ENCODE measurements at regions not wholly inside any gene's neighbourhood (a gene's known extent, or its start where the extent isn't known, plus 50 kb on each side); places are given as distances from the start of the nearest gene placed in this dataset.

GRCh38 chr13:72151241-72151640 is 284.2 kb upstream of the DACH1 start:
- intact Hi-C loops (cut with micrococcal nuclease): no loop called here
- H3K36me3 Mint-ChIP-seq (ENCODE audit: low read depth): no peaks in the 10 kb centered on the region
- ChIA-PET POLR2A (no interaction called here), CTCF (no interaction called here)
- no peaks in the 10 kb centered on the region for H3K4me1 Mint-ChIP-seq
- H3K4me3 Mint-ChIP-seq: no peak overlapping the region
- ATAC-seq (ENCODE audit: low read depth): no peak
- TF ChIP-seq CTCF (IDR thresholded peaks at IDR 0.05): no peak
- no peaks in the 10 kb centered on the region for H3K27me3 Mint-ChIP-seq
- DNase-seq: no peak
- no peak overlapping the region for H3K27ac Mint-ChIP-seq
- H3K9me3 Mint-ChIP-seq: peaks cover 6% of the 10 kb centered on the region

GRCh38 chr13:72150502-72150901 is 283.5 kb upstream of the DACH1 start:
- POLR2A ChIA-PET: no interaction called here

GRCh38 chr13:72149701-72150100 is 282.7 kb upstream of the DACH1 start:
- no peak overlapping the region for H3K4me3 Mint-ChIP-seq
- DNase-seq (no peak), ATAC-seq (ENCODE audit: low read depth) (no peak)
- H3K27me3 Mint-ChIP-seq: no peaks in the 10 kb centered on the region
- no peak overlapping the region for H3K27ac Mint-ChIP-seq
- no peak for TF ChIP-seq CTCF (IDR thresholded peaks at IDR 0.05)
- intact Hi-C loops (cut with micrococcal nuclease): no loop called here
- ChIA-PET CTCF (no interaction called here), POLR2A (no interaction called here)
- no peaks in the 10 kb centered on the region for H3K4me1 Mint-ChIP-seq
- peaks cover 3% of the 10 kb centered on the region for H3K9me3 Mint-ChIP-seq
- no peaks in the 10 kb centered on the region for H3K36me3 Mint-ChIP-seq (ENCODE audit: low read depth)

More at GRCh38 chr13:72150502-72150901, 283.5 kb upstream of the DACH1 start:
- intact Hi-C loops (cut with micrococcal nuclease): no loop called here
- peaks cover 6% of the 10 kb centered on the region for H3K9me3 Mint-ChIP-seq
- no peak overlapping the region for H3K27ac Mint-ChIP-seq
- ATAC-seq (ENCODE audit: low read depth) (no peak), DNase-seq (no peak)
- H3K4me1 Mint-ChIP-seq: no peaks in the 10 kb centered on the region
- no peak for TF ChIP-seq CTCF (IDR thresholded peaks at IDR 0.05)
- CTCF ChIA-PET: no interaction called here
- no peaks in the 10 kb centered on the region for H3K36me3 Mint-ChIP-seq (ENCODE audit: low read depth)
- H3K4me3 Mint-ChIP-seq: no peak overlapping the region
- no peaks in the 10 kb centered on the region for H3K27me3 Mint-ChIP-seq

DNA sequence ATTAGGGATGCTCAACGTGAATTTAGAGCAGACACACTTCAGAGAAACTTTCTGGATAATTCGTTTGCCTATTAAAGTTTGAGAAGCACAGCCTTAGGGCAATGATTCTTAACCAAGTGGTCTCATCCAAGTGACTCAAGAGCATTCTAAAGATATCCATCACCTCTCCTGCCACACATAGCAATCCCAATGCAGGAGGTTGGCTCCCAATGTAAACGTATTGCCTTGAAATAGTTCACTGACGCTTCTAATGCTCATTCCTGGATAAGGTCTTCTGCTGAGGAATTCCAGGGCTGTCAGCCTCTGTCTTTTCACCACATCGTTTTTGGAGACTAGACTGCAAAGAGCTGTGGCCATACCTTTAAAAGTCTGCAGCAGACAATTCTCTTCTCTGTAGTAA is 279.8 kb upstream of the DACH1 start:
- Mint-ChIP-seq H3K36me3 (ENCODE audit: low read depth) (no peaks in the 10 kb centered on the region), H3K4me3 (no peak overlapping the region)

DNA sequence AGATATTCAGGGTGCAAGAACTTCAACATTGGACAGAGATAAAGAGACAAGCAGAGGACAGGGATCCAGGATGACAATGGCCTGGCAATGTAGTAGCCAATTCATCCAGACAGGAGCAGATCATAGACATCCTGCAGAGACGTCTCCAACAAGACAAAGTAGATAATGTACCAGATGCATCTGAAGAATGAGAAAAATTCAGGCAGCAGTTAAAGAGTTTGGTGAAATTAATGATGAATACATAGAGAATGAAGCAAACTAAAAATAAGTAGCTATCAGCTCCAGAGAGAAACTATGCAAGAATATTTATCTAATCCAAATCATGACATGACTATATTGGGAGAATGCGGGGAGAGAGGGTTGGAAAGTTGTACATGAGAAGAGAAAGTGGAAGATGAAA is 278.4 kb upstream of the DACH1 start:
- no peaks in the 10 kb centered on the region for H3K36me3 Mint-ChIP-seq (ENCODE audit: low read depth)
- CTCF ChIA-PET: no interaction called here
- POLR2A ChIA-PET: no interaction called here
- H3K27me3 Mint-ChIP-seq: no peaks in the 10 kb centered on the region
- H3K27ac Mint-ChIP-seq: no peak overlapping the region
- ATAC-seq (ENCODE audit: low read depth): no peak
- H3K4me1 Mint-ChIP-seq: no peaks in the 10 kb centered on the region
- intact Hi-C loops (cut with micrococcal nuclease): no loop called here
- no peak for TF ChIP-seq CTCF (IDR thresholded peaks at IDR 0.05)
- H3K4me3 Mint-ChIP-seq: no peak overlapping the region
- no peak for DNase-seq
- H3K9me3 Mint-ChIP-seq: peaks cover 6% of the 10 kb centered on the region

More for the DNA sequence above, 279.8 kb upstream of the DACH1 start:
- no peak for TF ChIP-seq CTCF (IDR thresholded peaks at IDR 0.05)
- ChIA-PET CTCF (no interaction called here), POLR2A (no interaction called here)
- Mint-ChIP-seq H3K4me1 (no peaks in the 10 kb centered on the region), H3K9me3 (peaks cover 6% of the 10 kb centered on the region), H3K27ac (no peak overlapping the region), H3K27me3 (no peaks in the 10 kb centered on the region)
- ATAC-seq (ENCODE audit: low read depth) (no peak), DNase-seq (no peak)
- intact Hi-C loops (cut with micrococcal nuclease): no loop called here

Data from activated B cell treated with CpG ODN at 0.5 μM for 24 hours (primary cell).